HUES64 (cell line): ENCODE measurements at regions not wholly inside any gene's neighbourhood (a gene's known extent, or its start where the extent isn't known, plus 50 kb on each side); places are given as distances from the start of the nearest gene placed in this dataset.
"Not testable (repeated sequence)": the region's sequence is repeated elsewhere in the genome, so short reads cannot be mapped to it uniquely, and the experiment has no call there.

Experiments
- H3K27ac ChIP-seq: 2 replicates; pipeline ENCODE4 v1.7.0; 2013; ENCODE audit warnings: low read depth, low read length, inconsistent platforms
- H3K27me3 ChIP-seq: 2 replicates; pipeline ENCODE4 v1.6.1; 2013; ENCODE audit warnings: mild to moderate bottlenecking, low read length; ENCODE audit not compliant: insufficient read depth
- H3K36me3 ChIP-seq: 2 replicates; pipeline ENCODE4 v1.6.1; 2013; ENCODE audit warnings: mild to moderate bottlenecking, low read length; ENCODE audit not compliant: insufficient read depth
- H3K4me1 ChIP-seq: 2 replicates; pipeline ENCODE4 v1.6.1; 2013; ENCODE audit warnings: mild to moderate bottlenecking, low read length, moderate library complexity; ENCODE audit not compliant: insufficient read depth
- H3K4me3 ChIP-seq: 2 replicates; pipeline ENCODE4 v1.5.1; 2013; ENCODE audit warnings: mild to moderate bottlenecking, low read length, moderate library complexity
- H3K9ac ChIP-seq: 2 replicates; pipeline ENCODE4 v1.6.1; 2013; ENCODE audit warnings: mild to moderate bottlenecking, low read depth, low read length
- H3K9me3 ChIP-seq: 2 replicates; pipeline ENCODE4 v1.6.1; 2013; ENCODE audit warnings: low read depth, low read length; ENCODE audit not compliant: insufficient read depth
- WGBS: fragments of 150-250, 120-280 bp; methylation state at CpG from one replicate; pipeline ENCODE4 v1.1.7; 2013; ENCODE audit warnings: missing lambda C conversion rate; 5-methylcytosine and 5-hydroxymethylcytosine counted together

DNA sequence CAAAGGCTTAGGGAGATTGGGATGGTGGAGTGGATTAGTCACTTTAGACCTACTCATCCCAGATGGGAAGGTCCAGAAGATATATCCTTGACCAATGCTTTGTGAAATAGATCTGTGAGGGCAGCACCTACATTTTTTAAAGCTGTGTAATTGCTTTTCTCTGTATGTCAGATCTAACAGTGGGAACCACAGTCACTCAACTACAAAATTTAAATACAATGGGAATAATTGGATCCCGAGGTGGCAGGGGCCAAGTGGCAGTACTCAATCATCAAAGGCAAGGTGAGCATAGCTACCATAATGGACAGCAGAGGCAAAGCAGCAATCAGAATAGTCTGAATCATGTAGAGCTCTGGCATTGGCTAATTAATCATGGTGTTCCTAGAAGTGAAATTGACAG is 86.1 kb upstream of the PKN2 start:
- not testable (repeated sequence) for H3K36me3 ChIP-seq, H3K27ac ChIP-seq, H3K4me3 ChIP-seq, H3K27me3 ChIP-seq, H3K9ac ChIP-seq, H3K4me1 ChIP-seq, H3K9me3 ChIP-seq
- 93% methylated on average over 1 of the region's 1 CpG for WGBS

GRCh38 chr1:88608139-88608943 is 75.7 kb upstream of the PKN2 start:
- H3K4me1 ChIP-seq: peaks cover 8% of the 10 kb centered on the region; the same call in 1 of the 2 replicates
- H3K4me3 ChIP-seq: no peak overlapping the region
- H3K36me3 ChIP-seq: no peaks in the 10 kb centered on the region
- no peaks in the 10 kb centered on the region for H3K27me3 ChIP-seq
- no peak overlapping the region for H3K9ac ChIP-seq
- WGBS: 73% methylated on average over 11 of the region's 11 CpGs
- H3K9me3 ChIP-seq: no peaks in the 10 kb centered on the region
- H3K27ac ChIP-seq: no peak overlapping the region

- H3K36me3 ChIP-seq: no peaks in the 10 kb centered on the region
- H3K27me3 ChIP-seq: no peaks in the 10 kb centered on the region
- no peak overlapping the region for H3K9ac ChIP-seq
- no peak overlapping the region for H3K27ac ChIP-seq
- no peak overlapping the region for H3K4me3 ChIP-seq
- peaks cover 8% of the 10 kb centered on the region; the same call in 1 of the 2 replicates for H3K4me1 ChIP-seq
- no peaks in the 10 kb centered on the region for H3K9me3 ChIP-seq
These were observed 75.0 kb upstream of the PKN2 start for GRCh38 chr1:88609051-88609450.

DNA sequence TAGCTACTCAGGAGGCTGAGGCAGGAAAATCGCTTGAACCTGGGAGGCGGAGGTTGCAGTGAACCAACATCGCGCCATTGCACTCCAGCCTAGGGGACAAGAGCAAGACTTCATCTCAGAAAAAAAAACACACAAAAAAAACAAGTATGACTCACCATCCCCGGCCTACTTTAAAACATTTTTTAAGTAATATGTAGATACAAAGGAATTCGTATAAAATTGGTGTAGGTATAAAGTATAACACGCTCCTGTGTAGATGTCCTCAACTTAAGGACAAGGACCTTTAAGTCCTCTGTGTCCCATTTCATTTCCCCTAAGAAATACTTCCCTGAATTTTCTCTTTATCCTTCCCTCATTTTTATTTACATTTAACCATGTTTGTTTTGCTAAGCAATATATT is 73.4 kb upstream of the PKN2 start:
- no peak overlapping the region for H3K27ac ChIP-seq
- no peak overlapping the region for H3K9ac ChIP-seq
- H3K4me3 ChIP-seq: no peak overlapping the region
- H3K27me3 ChIP-seq: no peaks in the 10 kb centered on the region
- H3K9me3 ChIP-seq: no peaks in the 10 kb centered on the region
- H3K4me1 ChIP-seq: peaks cover 8% of the 10 kb centered on the region; the same call in 1 of the 2 replicates
- no peaks in the 10 kb centered on the region for H3K36me3 ChIP-seq
- 98% methylated on average over 6 of the region's 7 CpGs for WGBS

GRCh38 chr1:88612292-88612691 is 71.8 kb upstream of the PKN2 start:
- Histone ChIP-seq H3K4me1 (peaks cover 5% of the 10 kb centered on the region; the same call in 1 of the 2 replicates), H3K9ac (no peak overlapping the region), H3K27me3 (no peaks in the 10 kb centered on the region), H3K4me3 (no peak overlapping the region), H3K9me3 (peaks cover 7% of the 10 kb centered on the region; the same call in 1 of the 2 replicates), H3K36me3 (no peaks in the 10 kb centered on the region), H3K27ac (no peak overlapping the region)
- 84% methylated on average over 2 of the region's 2 CpGs for WGBS

- Histone ChIP-seq H3K4me3 (no peak overlapping the region), H3K9me3 (peaks cover 12% of the 10 kb centered on the region), H3K9ac (no peak overlapping the region), H3K27ac (no peak overlapping the region), H3K36me3 (no peaks in the 10 kb centered on the region), H3K27me3 (no peaks in the 10 kb centered on the region), H3K4me1 (peaks cover under 1% of the 10 kb centered on the region; the same call in 1 of the 2 replicates)
- 96% methylated on average over 6 of the region's 6 CpGs for WGBS
These were observed 71.3 kb upstream of the PKN2 start for GRCh38 chr1:88612773-88613172.

DNA sequence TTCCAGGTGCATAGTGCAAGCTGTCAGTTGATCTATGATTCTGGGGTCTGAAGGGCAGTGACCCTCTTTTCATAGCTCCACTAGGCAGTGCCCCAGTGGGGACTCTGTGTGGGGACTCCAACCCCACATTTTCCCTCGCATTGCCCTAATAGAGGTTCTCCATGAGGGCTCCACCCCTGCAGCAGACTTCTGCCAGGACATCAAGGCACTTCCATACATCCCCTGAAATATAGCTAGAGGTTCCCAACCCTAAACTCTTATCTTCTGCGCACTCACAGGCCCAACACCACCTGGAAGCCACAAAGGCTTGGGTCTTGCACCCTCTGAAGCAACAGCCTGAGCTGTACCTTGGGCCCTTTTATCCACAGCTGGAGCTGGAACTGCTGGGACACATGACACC is 65.7 kb upstream of the PKN2 start:
- WGBS: 90% methylated on average over 2 of the region's 2 CpGs
- H3K9me3 ChIP-seq: peaks cover 33% of the 10 kb centered on the region
- no peak overlapping the region for H3K27ac ChIP-seq
- no peak overlapping the region for H3K4me3 ChIP-seq
- H3K36me3 ChIP-seq: no peaks in the 10 kb centered on the region
- H3K4me1 ChIP-seq: no peaks in the 10 kb centered on the region
- H3K27me3 ChIP-seq: no peaks in the 10 kb centered on the region
- H3K9ac ChIP-seq: no peak overlapping the region

- H3K4me1 ChIP-seq, H3K9ac ChIP-seq, H3K27me3 ChIP-seq, H3K4me3 ChIP-seq, H3K27ac ChIP-seq, H3K36me3 ChIP-seq: not testable (repeated sequence)
- H3K9me3 ChIP-seq: peaks cover 18% of the 10 kb centered on the region
- 100% methylated on average over 1 of the region's 1 CpG for WGBS
These were observed 61.0 kb upstream of the PKN2 start for GRCh38 chr1:88623101-88623500.
